ENCODE measurements at regions not wholly inside any gene's neighbourhood (a gene's known extent, or its start where the extent isn't known, plus 50 kb on each side); places are given as distances from the start of the nearest gene placed in this dataset.

DNA sequence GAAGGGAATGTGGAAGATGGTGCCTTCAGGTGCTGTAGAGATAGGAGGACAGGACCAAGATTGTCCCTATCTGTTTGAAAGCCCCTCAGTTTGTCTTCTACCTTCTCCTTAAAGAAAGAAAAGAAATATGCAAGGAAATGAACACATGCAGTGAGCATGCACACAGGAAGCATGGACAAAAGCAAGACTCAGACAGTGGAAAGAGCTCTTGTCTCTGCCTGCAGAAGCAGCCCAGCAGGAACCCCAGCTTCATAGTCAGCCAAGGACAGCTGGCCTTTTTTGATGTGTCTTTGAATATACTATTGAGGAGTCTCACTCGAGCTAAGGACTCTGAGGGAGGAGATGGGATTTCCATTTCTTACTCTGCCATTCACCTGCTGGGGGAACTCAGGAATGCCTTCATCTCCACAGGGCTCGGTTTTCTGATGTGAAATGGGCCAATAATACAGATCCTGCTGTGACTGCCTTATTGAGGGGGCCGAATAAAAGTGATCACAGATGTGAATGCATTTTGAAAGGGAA, 132.5 kb upstream of the ADRA1B start:
- H3K4me3 ChIP-seq (ENCODE audit: control insufficient read depth, low read depth, low read length): no peak overlapping the region
- TF ChIP-seq, protein P1, sequence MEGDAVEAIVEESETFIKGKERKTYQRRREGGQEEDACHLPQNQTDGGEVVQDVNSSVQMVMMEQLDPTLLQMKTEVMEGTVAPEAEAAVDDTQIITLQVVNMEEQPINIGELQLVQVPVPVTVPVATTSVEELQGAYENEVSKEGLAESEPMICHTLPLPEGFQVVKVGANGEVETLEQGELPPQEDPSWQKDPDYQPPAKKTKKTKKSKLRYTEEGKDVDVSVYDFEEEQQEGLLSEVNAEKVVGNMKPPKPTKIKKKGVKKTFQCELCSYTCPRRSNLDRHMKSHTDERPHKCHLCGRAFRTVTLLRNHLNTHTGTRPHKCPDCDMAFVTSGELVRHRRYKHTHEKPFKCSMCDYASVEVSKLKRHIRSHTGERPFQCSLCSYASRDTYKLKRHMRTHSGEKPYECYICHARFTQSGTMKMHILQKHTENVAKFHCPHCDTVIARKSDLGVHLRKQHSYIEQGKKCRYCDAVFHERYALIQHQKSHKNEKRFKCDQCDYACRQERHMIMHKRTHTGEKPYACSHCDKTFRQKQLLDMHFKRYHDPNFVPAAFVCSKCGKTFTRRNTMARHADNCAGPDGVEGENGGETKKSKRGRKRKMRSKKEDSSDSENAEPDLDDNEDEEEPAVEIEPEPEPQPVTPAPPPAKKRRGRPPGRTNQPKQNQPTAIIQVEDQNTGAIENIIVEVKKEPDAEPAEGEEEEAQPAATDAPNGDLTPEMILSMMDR (IDR thresholded peaks at IDR 0.05; ENCODE audit: control insufficient read depth, insufficient read depth, low read depth, low read length, missing control alignments): no peak
- DNase-seq (ENCODE audit: low read depth): no peak

- TF ChIP-seq, protein P1 (IDR thresholded peaks at IDR 0.05; ENCODE audit: control insufficient read depth, insufficient read depth, low read depth, low read length, missing control alignments): no peak
- DNase-seq (ENCODE audit: low read depth): no peak
- no peak overlapping the region for H3K4me3 ChIP-seq (ENCODE audit: control insufficient read depth, low read depth, low read length)
These were observed 131.3 kb upstream of the ADRA1B start for GRCh38 chr5:159784993-159785392.

- no peak for DNase-seq (ENCODE audit: low read depth)
- no peak overlapping the region for H3K4me3 ChIP-seq (ENCODE audit: control insufficient read depth, low read depth, low read length)
- TF ChIP-seq, protein P1 (IDR thresholded peaks at IDR 0.05; ENCODE audit: control insufficient read depth, insufficient read depth, low read depth, low read length, missing control alignments): no peak
These were observed 130.6 kb upstream of the ADRA1B start for GRCh38 chr5:159785656-159786055.

- no peak overlapping the region for H3K4me3 ChIP-seq (ENCODE audit: control insufficient read depth, low read depth, low read length)
- TF ChIP-seq, protein P1 (IDR thresholded peaks at IDR 0.05; ENCODE audit: control insufficient read depth, insufficient read depth, low read depth, low read length, missing control alignments): no peak
- DNase-seq (ENCODE audit: low read depth): no peak
These were observed 130.1 kb upstream of the ADRA1B start for GRCh38 chr5:159786201-159786600.

- DNase-seq (ENCODE audit: low read depth): peak; percentile 66
- H3K4me3 ChIP-seq (ENCODE audit: control insufficient read depth, low read depth, low read length): no peak overlapping the region
- TF ChIP-seq, protein P1 (IDR thresholded peaks at IDR 0.05; ENCODE audit: control insufficient read depth, insufficient read depth, low read depth, low read length, missing control alignments): no peak
These were observed 129.2 kb upstream of the ADRA1B start for GRCh38 chr5:159786901-159787691.

DNA sequence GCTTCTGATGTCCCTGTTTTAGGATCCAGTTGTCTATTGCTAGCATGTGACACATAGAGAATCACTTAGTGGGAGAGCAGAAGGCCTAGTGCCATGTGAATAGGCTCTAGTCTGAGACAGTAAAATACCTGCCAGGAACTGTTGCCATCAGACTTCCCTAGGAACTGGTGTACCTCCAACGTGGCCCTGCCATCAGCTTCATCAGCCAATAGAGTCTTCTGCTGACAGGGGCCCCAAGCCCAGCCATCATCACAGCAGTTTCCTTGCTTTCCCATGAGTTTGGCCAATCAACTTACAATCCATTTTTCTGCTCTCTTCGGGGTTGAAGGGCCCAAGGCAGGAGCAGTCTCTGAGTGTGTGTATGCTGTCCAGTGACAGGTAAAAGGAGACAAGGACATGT, 128.4 kb upstream of the ADRA1B start:
- TF ChIP-seq, protein P1 (IDR thresholded peaks at IDR 0.05; ENCODE audit: control insufficient read depth, insufficient read depth, low read depth, low read length, missing control alignments): no peak
- DNase-seq (ENCODE audit: low read depth): no peak
- H3K4me3 ChIP-seq (ENCODE audit: control insufficient read depth, low read depth, low read length): no peak overlapping the region
